ENCODE measurements at regions not wholly inside any gene's neighbourhood (a gene's known extent, or its start where the extent isn't known, plus 50 kb on each side); places are given as distances from the start of the nearest gene placed in this dataset.
"Not testable (repeated sequence)": the region's sequence is repeated elsewhere in the genome, so short reads cannot be mapped to it uniquely, and the experiment has no call there.

- TF ChIP-seq ZC3H10 (CRISPR knock-in tag; IDR thresholded peaks at IDR 0.05); PATZ1 (CRISPR knock-in tag; IDR thresholded peaks at IDR 0.05; ENCODE audit: borderline replicate concordance); ARNTL (CRISPR knock-in tag; IDR thresholded peaks at IDR 0.05; ENCODE audit: borderline replicate concordance, low read depth); ZNF565 (CRISPR knock-in tag; conservative IDR thresholded peaks at IDR 0.05; ENCODE audit: low read depth); ISL1 (CRISPR knock-in tag; IDR thresholded peaks at IDR 0.05): not testable (repeated sequence)
- TF ChIP-seq, protein P1, sequence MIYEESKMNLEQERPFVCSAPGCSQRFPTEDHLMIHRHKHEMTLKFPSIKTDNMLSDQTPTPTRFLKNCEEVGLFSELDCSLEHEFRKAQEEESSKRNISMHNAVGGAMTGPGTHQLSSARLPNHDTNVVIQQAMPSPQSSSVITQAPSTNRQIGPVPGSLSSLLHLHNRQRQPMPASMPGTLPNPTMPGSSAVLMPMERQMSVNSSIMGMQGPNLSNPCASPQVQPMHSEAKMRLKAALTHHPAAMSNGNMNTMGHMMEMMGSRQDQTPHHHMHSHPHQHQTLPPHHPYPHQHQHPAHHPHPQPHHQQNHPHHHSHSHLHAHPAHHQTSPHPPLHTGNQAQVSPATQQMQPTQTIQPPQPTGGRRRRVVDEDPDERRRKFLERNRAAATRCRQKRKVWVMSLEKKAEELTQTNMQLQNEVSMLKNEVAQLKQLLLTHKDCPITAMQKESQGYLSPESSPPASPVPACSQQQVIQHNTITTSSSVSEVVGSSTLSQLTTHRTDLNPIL (CRISPR knock-in tag; IDR thresholded peaks at IDR 0.05; ENCODE audit: low read depth), result not testable (repeated sequence)
- TF ChIP-seq, protein P2, sequence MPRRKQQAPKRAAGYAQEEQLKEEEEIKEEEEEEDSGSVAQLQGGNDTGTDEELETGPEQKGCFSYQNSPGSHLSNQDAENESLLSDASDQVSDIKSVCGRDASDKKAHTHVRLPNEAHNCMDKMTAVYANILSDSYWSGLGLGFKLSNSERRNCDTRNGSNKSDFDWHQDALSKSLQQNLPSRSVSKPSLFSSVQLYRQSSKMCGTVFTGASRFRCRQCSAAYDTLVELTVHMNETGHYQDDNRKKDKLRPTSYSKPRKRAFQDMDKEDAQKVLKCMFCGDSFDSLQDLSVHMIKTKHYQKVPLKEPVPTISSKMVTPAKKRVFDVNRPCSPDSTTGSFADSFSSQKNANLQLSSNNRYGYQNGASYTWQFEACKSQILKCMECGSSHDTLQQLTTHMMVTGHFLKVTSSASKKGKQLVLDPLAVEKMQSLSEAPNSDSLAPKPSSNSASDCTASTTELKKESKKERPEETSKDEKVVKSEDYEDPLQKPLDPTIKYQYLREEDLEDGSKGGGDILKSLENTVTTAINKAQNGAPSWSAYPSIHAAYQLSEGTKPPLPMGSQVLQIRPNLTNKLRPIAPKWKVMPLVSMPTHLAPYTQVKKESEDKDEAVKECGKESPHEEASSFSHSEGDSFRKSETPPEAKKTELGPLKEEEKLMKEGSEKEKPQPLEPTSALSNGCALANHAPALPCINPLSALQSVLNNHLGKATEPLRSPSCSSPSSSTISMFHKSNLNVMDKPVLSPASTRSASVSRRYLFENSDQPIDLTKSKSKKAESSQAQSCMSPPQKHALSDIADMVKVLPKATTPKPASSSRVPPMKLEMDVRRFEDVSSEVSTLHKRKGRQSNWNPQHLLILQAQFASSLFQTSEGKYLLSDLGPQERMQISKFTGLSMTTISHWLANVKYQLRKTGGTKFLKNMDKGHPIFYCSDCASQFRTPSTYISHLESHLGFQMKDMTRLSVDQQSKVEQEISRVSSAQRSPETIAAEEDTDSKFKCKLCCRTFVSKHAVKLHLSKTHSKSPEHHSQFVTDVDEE (CRISPR knock-in tag; IDR thresholded peaks at IDR 0.05), result not testable (repeated sequence)
Observed at GRCh38 chr22:44636502-44637206, 65.3 kb upstream of the PRR5 start.
